DOHH2 (cell line): ENCODE measurements at regions not wholly inside any gene's neighbourhood (a gene's known extent, or its start where the extent isn't known, plus 50 kb on each side); places are given as distances from the start of the nearest gene placed in this dataset.

Experiments
- CTCF ChIP-seq: fragments of 200-600 bp; sonication (generic); IDR thresholded peaks from one replicate; pipeline ENCODE4 v1.5.1; 2014; ENCODE audit warnings: antibody characterized with exemption, mild to moderate bottlenecking, low read depth, low read length; ENCODE audit not compliant: poor library complexity, severe bottlenecking
- EZH2phosphoT487 ChIP-seq: fragments of 200-600 bp; sonication (generic); IDR thresholded peaks from 2 replicates; pipeline ENCODE4 v1.6.1; 2017; ENCODE audit warnings: borderline replicate concordance, mild to moderate bottlenecking, antibody characterized with exemption, low read length, moderate library complexity, mixed read lengths

- TF ChIP-seq CTCF = peak; percentile 31
- no peak for TF ChIP-seq EZH2phosphoT487
Measured at GRCh38 chr2:146523196-146523595, 1321.6 kb upstream of the ACVR2A start.
